Left cardiac atrium (tissue), 4 donors: ENCODE measurements at regions not wholly inside any gene's neighbourhood (a gene's known extent, or its start where the extent isn't known, plus 50 kb on each side); places are given as distances from the start of the nearest gene placed in this dataset.

ENCODE experiments used
- ATAC-seq, 2 donors: fragments of 200-7000 bp; cut with Tn5 transposase; one replicate each; pipeline ENCODE4 v1.9.1; 2020; ENCODE audit warnings: mild to moderate bottlenecking in 2 of 2, moderate library complexity in 2 of 2
- DNase-seq: peaks from one replicate; pipeline ENCODE4 v3.0.0-alpha.2; 2020
- intact Hi-C, 2 donors: fragments of 100-400 bp; cut with DNase I; formaldehyde crosslinking; loops; one replicate each; pipeline versions ENCODE4 v1.14.1 to v1.15.1; 2022 to 2023
- donor health status: DM: no; HTN: yes; CAD: no.
- donor health status: DM: no; HTN: yes; CAD: no; lungs with severe emphysema.
- donor health status: DM: yes; HTN: yes; CAD: no.
- donor health status: Dilated cardiomyopathy.

DNA sequence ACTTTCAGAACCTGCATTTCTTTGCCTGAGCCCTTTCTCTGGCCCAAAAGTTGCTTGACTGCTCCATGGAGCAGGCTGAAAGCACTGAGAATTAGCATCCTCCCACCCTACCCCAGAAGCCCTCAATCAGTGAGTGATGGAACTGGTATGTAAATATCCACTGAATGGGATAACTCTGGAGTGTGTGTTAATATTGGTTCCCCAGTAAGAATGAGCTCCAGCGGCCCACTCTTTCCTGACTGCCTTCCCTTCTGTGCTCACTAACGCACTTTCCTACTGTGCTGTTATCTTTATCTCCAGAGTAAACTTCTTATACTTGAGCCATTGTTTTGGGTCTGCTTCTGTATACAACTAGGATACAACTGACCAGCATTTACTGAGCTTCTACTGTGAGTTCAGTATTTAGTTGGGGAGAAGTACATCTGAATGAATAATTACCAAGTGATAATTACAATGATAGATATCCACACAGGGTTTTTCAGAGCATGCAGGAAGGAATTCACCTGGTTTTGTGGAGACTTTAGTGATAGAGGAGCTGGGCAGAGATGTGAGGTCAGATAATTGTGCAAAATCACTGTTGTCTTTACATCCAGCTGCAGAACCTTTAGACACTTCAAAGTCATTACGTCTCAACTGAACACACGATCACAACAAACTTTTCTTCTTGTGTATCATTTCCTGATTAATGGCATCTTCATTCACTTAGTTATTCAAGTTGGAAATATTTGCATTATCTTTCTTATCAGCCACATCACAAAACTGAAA is 149.2 kb upstream of the BTG1 start:
- ATAC-seq = no peak
- no peak for DNase-seq
- intact Hi-C loops = no loop called here

DNA sequence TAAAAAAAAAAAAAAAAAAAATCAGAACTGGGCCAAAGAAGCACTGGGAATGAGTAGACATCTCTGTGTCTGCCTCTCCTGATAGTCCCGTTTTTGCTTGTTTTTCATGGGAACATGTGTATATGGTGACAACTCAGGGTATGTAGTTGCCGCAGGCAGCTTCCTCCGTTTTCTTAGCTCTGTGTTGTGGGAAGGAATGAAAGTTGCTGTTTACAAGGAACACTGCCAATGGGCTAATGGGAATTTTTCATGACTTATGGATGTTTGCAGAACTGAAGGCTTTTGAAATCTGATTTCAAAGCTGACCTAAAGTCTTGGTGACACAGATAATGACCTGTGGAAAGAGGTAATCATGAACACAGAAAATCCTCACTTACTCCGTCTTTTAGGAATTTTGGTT is 146.4 kb upstream of the BTG1 start:
- intact Hi-C loops = no loop called here
- DNase-seq (no peak), ATAC-seq (no peak)

DNA sequence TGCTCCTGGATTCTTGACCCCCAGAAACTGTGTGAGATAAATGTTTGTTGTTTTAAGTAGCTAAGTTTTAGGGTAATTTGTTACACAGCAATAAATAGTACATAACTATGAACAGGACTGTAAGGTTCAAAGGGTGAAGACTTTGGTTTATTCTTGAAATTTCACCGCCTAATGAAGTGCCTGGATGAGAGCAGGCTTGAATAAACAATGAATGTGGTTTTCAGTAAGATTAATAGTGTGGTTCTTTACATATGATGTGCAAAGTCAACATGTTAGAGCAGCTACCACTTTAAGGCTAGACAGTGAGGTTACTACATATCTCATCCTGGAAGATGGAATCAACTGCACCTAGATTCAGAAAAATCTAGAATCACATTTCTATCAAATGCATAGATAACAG is 145.2 kb upstream of the BTG1 start:
- ATAC-seq (no peak), DNase-seq (no peak)
- intact Hi-C loops = no loop called here

DNA sequence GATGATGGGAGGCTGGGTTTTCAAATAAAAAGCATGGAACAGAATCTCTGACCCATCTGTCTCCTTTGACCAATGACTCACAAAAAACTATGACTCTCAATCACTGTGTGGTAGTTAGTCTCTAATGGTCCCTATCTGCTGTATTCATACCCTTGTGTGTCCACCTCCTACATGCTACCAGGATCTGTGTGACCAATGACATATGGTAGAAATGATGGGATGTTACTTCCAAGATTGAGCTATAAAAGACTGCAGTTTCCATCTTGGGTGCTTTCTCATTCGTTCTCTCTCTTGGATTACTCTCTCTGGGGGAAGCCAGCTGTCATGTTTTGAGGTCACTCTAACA is 144.7 kb upstream of the BTG1 start:
- intact Hi-C loops = no loop called here
- no peak for ATAC-seq

DNA sequence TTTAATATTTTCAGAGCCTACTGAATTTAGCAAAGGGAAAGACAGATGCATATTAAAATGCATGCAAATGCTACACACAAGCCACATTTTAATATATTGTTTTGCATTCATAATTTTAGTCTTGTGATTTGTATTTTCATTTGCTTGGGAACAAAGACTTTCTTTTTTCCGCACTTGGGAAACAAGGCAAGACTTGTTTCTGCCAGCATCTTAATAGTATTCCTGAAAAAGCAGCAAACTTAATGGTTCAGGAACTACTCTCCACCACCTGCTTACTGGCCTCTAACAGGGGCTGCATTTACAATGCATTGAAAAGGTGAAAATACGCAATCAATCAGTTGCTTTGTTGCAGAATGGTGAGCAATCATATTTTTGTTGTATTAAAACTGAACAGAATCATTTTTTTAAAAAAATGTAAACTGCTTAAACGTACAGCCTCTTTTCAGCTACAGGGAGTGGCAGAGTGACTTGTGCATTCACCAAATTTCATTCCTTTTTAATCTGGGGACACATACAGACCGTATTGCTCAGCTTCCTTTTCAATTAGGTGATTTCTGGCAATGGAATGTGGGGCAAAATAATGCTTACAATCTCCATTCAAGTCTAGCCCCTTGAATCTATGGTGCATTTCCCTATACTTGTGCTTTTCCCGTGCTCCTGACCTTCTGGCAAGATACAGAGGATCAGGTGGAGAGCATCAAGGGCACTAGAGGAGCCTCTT is 144.1 kb upstream of the BTG1 start:
- no peak for ATAC-seq
- DNase-seq = no peak
- intact Hi-C loops = no loop called here

More for the DNA sequence above, 144.7 kb upstream of the BTG1 start:
- DNase-seq = no peak

DNA sequence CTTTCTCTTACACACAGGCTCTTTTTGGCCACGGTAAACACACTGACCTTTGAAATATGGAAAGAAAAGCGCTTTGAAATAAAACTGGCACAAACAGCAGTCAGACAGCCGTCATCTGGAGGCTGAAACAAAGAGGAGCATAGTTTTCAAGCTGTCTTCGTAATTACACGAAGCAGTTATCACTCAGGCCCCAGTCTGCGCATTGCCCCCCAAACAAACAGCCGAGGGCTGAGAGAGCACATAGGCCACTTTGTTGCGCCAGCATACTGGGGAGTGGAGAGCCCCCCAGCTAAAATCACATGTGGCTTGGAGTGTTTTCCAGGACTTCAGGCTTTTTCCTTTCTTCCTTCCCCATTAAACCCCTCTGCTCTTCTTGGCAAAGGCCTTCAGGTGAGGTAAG is 142.9 kb upstream of the BTG1 start:
- DNase-seq (peak; percentile 30), ATAC-seq (peak; percentile 53 to 84)
- intact Hi-C loops = no loop called here

DNA sequence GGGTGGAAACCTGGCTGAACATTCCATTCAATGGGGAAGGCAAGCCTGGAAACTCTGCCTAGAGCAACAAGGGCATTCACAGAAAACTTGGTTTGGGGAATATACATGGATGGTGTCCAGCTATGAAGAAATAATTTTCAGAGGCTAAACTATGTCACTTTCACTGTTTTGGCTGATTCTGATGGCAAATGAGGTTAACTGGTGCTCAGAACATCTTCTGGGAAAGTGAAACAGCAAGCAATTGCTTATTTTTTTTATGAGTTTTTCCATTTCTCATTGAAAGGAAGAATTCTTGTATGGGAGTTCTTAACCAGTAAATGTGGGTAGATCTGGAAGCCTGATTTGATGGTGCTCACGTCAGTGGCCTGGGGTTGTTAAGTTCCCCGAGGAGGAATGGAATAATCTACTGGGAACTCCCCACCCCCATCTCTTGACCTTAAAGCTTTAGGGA is 132.8 kb upstream of the BTG1 start:
- ATAC-seq (peak; percentile 73 to 91), DNase-seq (peak; percentile 33)
- intact Hi-C loops = no loop called here

DNA sequence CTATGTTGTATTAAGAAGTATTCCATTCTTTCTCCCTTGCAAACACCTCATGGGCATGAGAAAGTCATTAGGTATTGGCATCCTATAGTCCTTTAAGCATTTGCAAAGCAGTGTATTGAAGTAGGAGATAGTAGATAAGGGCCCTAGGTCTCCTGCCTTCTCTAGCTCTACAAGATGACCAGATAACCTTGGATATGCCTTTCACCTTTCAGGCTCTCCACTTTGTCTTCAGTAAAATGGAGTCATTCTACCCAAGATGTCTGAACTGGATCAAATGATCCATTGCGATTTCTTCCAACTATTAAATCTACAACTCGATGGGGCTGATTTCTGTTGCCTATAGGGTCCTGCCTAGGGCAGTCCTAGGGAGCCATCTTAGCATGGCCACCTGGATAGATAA is 132.1 kb upstream of the BTG1 start:
- ATAC-seq = peak in 1 of 2 donors; percentile 14
- no peak for DNase-seq
- intact Hi-C loops = no loop called here

DNA sequence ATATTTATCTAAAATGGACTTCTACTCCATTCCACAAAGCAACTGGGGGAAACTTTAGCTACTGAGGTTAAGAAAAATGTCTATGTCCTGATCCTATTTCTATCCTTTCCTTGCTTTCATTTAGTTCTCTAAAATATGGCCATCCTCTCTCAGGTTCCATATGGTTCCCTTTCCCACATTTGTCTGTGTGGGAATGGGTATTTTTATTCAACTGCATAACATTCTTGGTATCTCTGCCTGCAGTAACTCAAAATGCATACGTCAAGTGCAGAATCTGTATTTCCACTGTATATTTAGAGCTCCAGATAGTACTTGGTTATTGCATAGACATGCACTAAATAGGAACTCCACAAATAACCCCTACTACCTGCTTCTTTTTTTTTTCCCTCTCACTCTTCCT is 130.6 kb upstream of the BTG1 start:
- DNase-seq (no peak), ATAC-seq (no peak)
- intact Hi-C loops = no loop called here

DNA sequence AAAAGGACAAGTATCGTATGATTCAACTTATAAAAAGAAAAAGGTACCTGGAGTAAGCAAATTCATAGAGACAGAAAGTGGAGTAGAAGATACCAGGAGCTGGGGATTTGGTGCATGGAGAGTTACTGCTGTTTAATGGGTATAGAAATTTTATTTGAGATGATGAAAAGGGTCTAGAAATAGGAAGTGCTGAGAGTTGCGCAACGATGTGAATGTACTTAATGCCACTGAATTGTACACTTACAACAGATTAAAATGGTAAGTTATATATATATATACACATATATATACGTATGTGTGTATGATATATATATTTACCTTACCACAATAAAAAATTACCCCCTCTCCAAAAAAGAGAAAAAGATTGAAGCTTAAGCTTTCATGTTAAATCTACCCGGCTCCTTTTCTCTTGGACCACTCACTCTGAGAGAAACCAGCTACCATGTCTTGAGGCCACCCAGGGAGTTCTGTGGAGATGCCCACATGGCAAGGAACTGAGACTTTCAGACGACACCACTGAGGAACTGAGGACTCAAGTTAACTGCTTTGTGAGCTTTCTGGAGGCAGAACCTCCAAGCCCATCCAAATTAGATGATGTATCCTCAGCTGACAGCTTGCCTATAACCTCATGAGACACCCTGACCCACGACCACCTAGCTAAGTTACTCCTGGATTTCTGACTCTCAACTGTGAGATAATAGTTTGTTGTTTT is 130.0 kb upstream of the BTG1 start:
- DNase-seq (no peak), ATAC-seq (no peak)
- intact Hi-C loops = no loop called here

DNA sequence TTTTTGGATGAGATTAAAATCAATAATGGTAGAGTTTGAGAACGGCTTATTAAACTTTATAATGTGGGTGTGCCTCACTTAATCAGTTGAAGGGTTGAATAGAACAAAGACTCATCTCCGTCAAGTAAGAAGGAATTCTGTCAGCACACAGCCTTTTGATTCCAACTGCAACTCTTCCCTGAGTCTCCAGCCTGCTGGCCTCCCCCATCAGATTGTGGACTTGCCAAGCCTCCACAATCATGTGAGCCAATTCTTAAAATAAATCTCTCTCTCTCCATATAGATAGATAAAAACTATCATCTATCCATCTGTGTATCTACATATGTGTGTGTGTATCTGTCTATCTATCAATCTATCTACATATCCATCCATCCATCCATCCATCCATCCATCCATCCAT is 127.4 kb upstream of the BTG1 start:
- DNase-seq (no peak), ATAC-seq (no peak)
- intact Hi-C loops = no loop called here

DNA sequence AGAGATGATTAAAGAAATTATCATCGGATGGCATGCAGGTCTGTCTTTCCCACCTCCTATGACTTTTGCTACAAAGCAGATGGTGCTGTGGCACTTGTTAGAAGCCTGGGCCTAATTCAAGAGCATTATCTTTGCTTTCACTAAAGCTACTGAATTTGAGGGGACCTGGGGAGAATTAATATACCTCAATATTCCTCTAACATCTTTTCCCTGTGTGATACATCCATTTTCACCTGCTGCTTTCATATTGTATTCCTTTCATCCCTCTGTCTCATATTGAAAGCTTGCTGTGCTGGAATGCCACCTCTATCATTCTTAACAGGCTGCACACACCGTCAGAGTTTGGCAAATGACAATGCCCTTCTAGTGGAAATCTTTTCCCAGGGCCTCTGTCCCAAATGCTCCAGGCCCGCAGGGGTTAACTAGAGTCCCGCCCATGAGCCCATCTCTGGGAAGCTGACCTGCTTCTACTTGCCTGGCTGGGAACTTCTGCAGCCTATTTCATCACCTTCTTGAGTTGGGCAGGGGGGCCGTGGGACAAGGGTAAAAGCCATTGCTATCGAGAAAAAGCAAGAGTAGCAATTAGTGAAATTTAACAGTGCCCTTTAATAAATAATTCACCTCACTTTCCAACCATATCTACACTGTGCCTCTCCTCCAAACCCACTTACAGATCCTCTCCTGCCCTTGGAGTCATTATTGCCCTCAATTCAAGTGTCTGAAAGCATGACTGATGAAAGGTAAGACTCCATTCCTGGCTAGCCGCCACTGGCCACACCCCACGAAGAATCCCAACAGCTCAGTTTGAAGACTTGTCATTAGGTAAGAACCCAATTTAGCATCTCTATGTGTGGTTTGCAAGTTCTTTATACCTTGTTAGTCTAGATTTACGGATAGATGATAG is 126.7 kb upstream of the BTG1 start:
- ATAC-seq (no peak), DNase-seq (no peak)
- intact Hi-C loops = no loop called here

DNA sequence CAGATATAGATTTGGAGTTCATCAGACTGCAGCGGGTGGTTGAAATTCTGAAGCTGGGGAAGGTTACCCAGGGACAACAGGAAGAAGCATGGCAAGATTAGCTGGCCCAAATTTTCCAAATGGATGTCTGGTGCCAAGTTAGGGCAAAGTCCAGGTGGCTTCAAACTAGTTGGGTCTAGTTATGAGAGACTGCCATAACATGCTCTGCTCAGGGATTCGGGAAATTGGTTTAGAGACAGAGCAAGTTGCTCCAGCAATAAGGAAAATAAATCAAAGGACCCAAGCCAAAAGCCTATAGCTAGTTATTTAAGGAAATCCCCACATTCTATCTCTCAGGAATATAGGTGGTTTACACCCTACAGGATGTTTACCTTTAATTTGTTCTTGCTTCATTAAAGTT is 125.7 kb upstream of the BTG1 start:
- ATAC-seq (no peak), DNase-seq (no peak)
- intact Hi-C loops = no loop called here

DNA sequence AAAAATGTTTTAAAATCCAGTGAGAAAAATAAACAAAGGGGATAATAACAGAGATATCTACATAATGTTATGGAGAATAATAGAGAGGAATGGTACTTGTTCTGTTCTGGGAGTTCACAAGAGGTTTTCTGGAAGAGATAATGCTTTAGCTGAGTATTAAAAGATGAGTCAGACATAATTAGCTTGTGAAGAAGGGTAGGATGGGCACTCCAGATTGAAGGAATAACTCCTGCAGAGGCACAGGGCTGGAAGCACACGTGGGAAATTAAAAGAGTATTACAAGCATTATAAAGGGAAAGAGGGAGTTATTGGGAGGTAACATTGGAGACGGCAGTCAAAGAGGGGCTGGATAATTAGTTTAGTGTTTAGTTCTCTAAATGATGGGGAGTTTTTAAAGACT is 124.9 kb upstream of the BTG1 start:
- intact Hi-C loops = no loop called here
- DNase-seq = no peak
- ATAC-seq = no peak

DNA sequence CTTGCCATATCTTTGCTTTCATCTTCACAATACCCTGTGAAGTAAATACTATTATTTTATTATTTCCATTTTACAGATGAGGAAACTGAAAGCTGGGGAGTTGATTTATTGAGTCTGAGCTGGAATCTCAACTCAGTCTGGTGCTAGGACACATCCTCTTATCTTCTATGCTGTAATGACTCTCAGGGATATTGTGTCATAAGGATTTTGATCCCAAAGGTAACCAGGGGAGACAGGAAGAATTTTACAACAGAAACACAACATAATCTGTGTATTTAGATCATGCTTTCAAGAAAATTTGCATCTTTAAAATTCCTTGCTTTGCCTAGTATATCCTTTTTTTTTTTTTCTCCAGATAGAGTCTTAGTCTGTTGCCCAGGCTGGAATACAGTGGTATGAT is 123.3 kb upstream of the BTG1 start:
- intact Hi-C loops = no loop called here
- no peak for ATAC-seq
- DNase-seq = no peak

DNA sequence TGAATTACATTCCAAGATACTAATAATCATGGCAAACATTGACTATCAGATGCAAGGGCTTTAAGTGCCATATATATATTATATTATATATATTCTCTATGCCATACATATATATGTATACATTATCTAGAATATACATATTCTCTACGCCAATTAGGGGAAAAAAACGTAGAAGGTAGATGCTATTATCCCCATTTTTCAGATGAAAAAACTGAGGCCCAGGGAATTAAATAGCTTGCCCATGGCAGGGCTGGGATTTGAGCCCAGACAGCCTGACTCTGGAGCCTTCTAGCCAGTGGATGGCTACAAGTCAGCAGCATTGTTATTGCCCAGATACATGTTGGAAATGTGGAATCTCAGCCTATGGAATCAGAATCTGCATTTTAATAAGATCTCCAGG is 116.0 kb upstream of the BTG1 start:
- intact Hi-C loops = no loop called here
- no peak for DNase-seq
- no peak for ATAC-seq

DNA sequence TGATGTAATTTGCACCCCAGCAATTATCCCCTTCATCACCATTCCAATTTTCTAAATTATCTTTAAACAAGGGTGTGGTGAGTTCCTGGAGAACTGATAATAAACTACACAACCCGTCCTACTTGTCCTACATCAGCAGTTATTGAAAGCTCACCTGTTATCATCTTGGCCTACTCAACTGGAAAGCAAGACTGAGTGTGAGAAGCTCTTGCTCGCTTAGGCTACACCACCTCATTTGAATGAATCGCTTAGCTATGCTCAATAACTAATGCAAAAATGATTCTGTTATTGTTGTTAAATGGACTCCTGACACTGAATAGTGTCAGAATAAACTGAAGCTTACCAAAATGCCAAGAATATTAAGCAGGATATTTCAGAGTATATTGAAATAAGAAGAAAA is 115.4 kb upstream of the BTG1 start:
- intact Hi-C loops = no loop called here
- DNase-seq (no peak), ATAC-seq (no peak)

DNA sequence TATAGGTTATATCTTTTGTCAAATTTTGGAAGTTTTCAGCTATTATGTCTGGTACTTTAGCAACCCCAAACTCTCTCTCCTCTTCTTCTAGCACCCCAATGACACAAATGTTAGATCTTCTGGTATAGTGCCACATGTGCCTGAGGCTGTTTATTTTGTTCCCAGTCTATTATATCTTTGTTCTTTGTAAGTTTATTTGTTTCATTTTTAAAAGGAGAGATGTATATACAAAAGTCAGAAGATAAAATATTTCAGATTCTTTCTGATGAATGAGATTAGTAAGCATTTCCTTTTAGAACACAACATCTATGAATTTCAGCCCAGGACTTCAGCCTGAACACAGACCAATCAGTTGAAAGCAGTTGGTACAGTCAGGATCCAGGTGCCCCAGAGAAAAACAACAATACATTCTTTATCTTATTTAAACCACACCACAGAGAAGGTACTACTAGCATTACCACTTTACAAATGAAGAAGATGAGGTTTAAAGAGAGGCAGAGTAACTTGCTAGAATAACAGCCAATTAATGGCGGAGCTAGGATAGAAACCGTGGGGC is 114.1 kb upstream of the BTG1 start:
- intact Hi-C loops = no loop called here
- no peak for DNase-seq
- ATAC-seq = no peak

DNA sequence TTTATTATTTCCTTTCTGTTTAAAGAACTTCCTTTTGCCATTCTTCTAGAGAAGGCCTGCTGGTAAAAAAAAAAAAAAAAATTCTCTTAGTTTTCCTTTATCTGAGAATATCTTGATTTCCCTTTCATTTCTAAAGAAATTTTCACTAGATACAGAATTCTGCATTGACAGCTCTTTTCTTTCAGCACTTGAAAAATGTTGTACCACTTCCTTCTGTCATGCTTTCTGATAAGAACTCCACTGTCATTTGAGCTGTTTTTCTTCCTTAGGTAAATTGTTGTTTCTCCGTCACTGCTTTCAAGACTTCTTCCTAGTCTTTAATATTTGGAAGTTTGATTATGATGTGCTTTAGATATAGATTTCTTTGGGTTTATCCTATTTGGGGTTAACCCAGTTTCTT is 113.6 kb upstream of the BTG1 start:
- DNase-seq (no peak), ATAC-seq (no peak)
- intact Hi-C loops = no loop called here
